ENCODE measurements at regions not wholly inside any gene's neighbourhood (a gene's known extent, or its start where the extent isn't known, plus 50 kb on each side); places are given as distances from the start of the nearest gene placed in this dataset.

GRCh38 chr15:58243070-58243469 is 104.9 kb downstream of the AQP9 start:
- peaks cover 34% of the 10 kb centered on the region for H3K4me1 Mint-ChIP-seq
- no peaks in the 10 kb centered on the region for H3K9me3 ChIP-seq (ENCODE audit: low read depth)
- no peaks in the 10 kb centered on the region for H3K27me3 ChIP-seq
- no peak overlapping the region for H2AFZ ChIP-seq (replicated peaks)
- no peak overlapping the region for H3K4me2 ChIP-seq
- peak overlapping the region; percentile 60 for H3K4me3 Mint-ChIP-seq
- no peak overlapping the region for H3K4me3 ChIP-seq
- H3K9me3 Mint-ChIP-seq, result peaks cover under 1% of the 10 kb centered on the region
- no peak overlapping the region for H3K9ac ChIP-seq
- no peak overlapping the region for H3K27ac ChIP-seq
- no peaks in the 10 kb centered on the region for H3K79me2 ChIP-seq (ENCODE audit: low read depth)
- no peaks in the 10 kb centered on the region for H3K36me3 Mint-ChIP-seq
- no peak overlapping the region for H3K27ac Mint-ChIP-seq
- no peaks in the 10 kb centered on the region for H3F3A ChIP-seq (ENCODE audit: low read depth)
- peaks cover 2% of the 10 kb centered on the region for H3K27me3 Mint-ChIP-seq (ENCODE audit: insufficient read depth, low read depth)
- no peaks in the 10 kb centered on the region for H3K36me3 ChIP-seq
- no peak for TF ChIP-seq EZH2 (IDR thresholded peaks at IDR 0.05)
- no peak for TF ChIP-seq EZH2phosphoT487 (IDR thresholded peaks at IDR 0.05)
- TF ChIP-seq CTCF (IDR thresholded peaks at IDR 0.05), result no peak
- no peaks in the 10 kb centered on the region for H3K4me1 ChIP-seq
- H4K20me1 ChIP-seq (ENCODE audit: low read depth), result no peaks in the 10 kb centered on the region
- no peak for DNase-seq (ENCODE audit: low spot score)

- Mint-ChIP-seq H3K27ac (no peak overlapping the region), H3K27me3 (ENCODE audit: insufficient read depth, low read depth) (peaks cover 2% of the 10 kb centered on the region), H3K4me3 (no peak overlapping the region), H3K4me1 (peaks cover 30% of the 10 kb centered on the region), H3K9me3 (no peaks in the 10 kb centered on the region), H3K36me3 (no peaks in the 10 kb centered on the region)
- no peak overlapping the region for H3K4me3 ChIP-seq
- H3K9me3 ChIP-seq (ENCODE audit: low read depth), result no peaks in the 10 kb centered on the region
- H4K20me1 ChIP-seq (ENCODE audit: low read depth), result no peaks in the 10 kb centered on the region
- no peak overlapping the region for H2AFZ ChIP-seq (replicated peaks)
- no peak overlapping the region for H3K27ac ChIP-seq
- H3K9ac ChIP-seq, result no peak overlapping the region
- no peaks in the 10 kb centered on the region for H3K79me2 ChIP-seq (ENCODE audit: low read depth)
- DNase-seq (ENCODE audit: low spot score), result no peak
- no peak overlapping the region for H3K4me2 ChIP-seq
- no peaks in the 10 kb centered on the region for H3K4me1 ChIP-seq
- H3K36me3 ChIP-seq, result no peaks in the 10 kb centered on the region
- no peak for TF ChIP-seq CTCF (IDR thresholded peaks at IDR 0.05)
- TF ChIP-seq EZH2 (IDR thresholded peaks at IDR 0.05), result no peak
- TF ChIP-seq EZH2phosphoT487 (IDR thresholded peaks at IDR 0.05), result no peak
- H3F3A ChIP-seq (ENCODE audit: low read depth), result no peaks in the 10 kb centered on the region
- H3K27me3 ChIP-seq, result no peaks in the 10 kb centered on the region
Measured at GRCh38 chr15:58244536-58244935, 106.4 kb downstream of the AQP9 start.

- TF ChIP-seq EZH2phosphoT487 (IDR thresholded peaks at IDR 0.05) (no peak), CTCF (IDR thresholded peaks at IDR 0.05) (no peak), EZH2 (IDR thresholded peaks at IDR 0.05) (no peak)
- Mint-ChIP-seq H3K27ac (no peak overlapping the region), H3K9me3 (no peaks in the 10 kb centered on the region), H3K4me1 (peaks cover 20% of the 10 kb centered on the region), H3K4me3 (no peak overlapping the region), H3K27me3 (ENCODE audit: insufficient read depth, low read depth) (peaks cover 2% of the 10 kb centered on the region), H3K36me3 (no peaks in the 10 kb centered on the region)
- Histone ChIP-seq H3K79me2 (ENCODE audit: low read depth) (no peaks in the 10 kb centered on the region), H3K27ac (no peak overlapping the region), H3K4me1 (no peaks in the 10 kb centered on the region), H4K20me1 (ENCODE audit: low read depth) (no peaks in the 10 kb centered on the region), H3K9me3 (ENCODE audit: low read depth) (no peaks in the 10 kb centered on the region), H3K36me3 (no peaks in the 10 kb centered on the region), H3F3A (ENCODE audit: low read depth) (no peaks in the 10 kb centered on the region), H3K4me2 (no peak overlapping the region), H3K9ac (no peak overlapping the region), H3K4me3 (no peak overlapping the region), H3K27me3 (no peaks in the 10 kb centered on the region), H2AFZ (replicated peaks) (no peak overlapping the region)
- DNase-seq (ENCODE audit: low spot score), result no peak
Measured at GRCh38 chr15:58246041-58246440, 107.9 kb downstream of the AQP9 start.

Measured in neural progenitor cell (in vitro differentiated cells).